ENCODE measurements at regions not wholly inside any gene's neighbourhood (a gene's known extent, or its start where the extent isn't known, plus 50 kb on each side); places are given as distances from the start of the nearest gene placed in this dataset.

- no peak for DNase-seq
Measured at GRCh38 chr12:127075981-127076380, 1191.0 kb upstream of the TMEM132C start.

- DNase-seq: no peak
Measured at GRCh38 chr12:127077262-127078045, 1189.5 kb upstream of the TMEM132C start.

GRCh38 chr12:127078577-127079350 is 1188.2 kb upstream of the TMEM132C start:
- DNase-seq: no peak

- DNase-seq: no peak
Measured at GRCh38 chr12:127079636-127080035, 1187.3 kb upstream of the TMEM132C start.

GRCh38 chr12:127081058-127081457 is 1185.9 kb upstream of the TMEM132C start:
- no peak for DNase-seq

- DNase-seq: peak; percentile 27
Measured at GRCh38 chr12:127083008-127083949, 1183.7 kb upstream of the TMEM132C start.

- DNase-seq: peak; percentile 24
Measured at GRCh38 chr12:127101076-127101475, 1165.9 kb upstream of the TMEM132C start.

GRCh38 chr12:127106041-127106440 is 1160.9 kb upstream of the TMEM132C start:
- no peak for DNase-seq

GRCh38 chr12:127106697-127107096 is 1160.3 kb upstream of the TMEM132C start:
- no peak for DNase-seq

GRCh38 chr12:127107744-127108143 is 1159.2 kb upstream of the TMEM132C start:
- no peak for DNase-seq

GRCh38 chr12:127108360-127109215 is 1158.4 kb upstream of the TMEM132C start:
- DNase-seq: peak; percentile 57

- no peak for DNase-seq
Measured at GRCh38 chr12:127113945-127114344, 1153.0 kb upstream of the TMEM132C start.

GRCh38 chr12:127115468-127116035 is 1151.4 kb upstream of the TMEM132C start:
- no peak for DNase-seq

- no peak for DNase-seq
Measured at GRCh38 chr12:127118251-127118650, 1148.7 kb upstream of the TMEM132C start.

GRCh38 chr12:127119600-127120140 is 1147.3 kb upstream of the TMEM132C start:
- DNase-seq: no peak

- DNase-seq: no peak
Measured at GRCh38 chr12:127120851-127121250, 1146.1 kb upstream of the TMEM132C start.

- DNase-seq: no peak
Measured at GRCh38 chr12:127121494-127122084, 1145.4 kb upstream of the TMEM132C start.

- no peak for DNase-seq
Measured at GRCh38 chr12:127125607-127126259, 1141.2 kb upstream of the TMEM132C start.

GRCh38 chr12:127126260-127126628 is 1140.7 kb upstream of the TMEM132C start:
- no peak for DNase-seq

GRCh38 chr12:127127897-127128296 is 1139.1 kb upstream of the TMEM132C start:
- no peak for DNase-seq

All from retina (tissue), 1 donor.